ENCODE measurements at regions not wholly inside any gene's neighbourhood (a gene's known extent, or its start where the extent isn't known, plus 50 kb on each side); places are given as distances from the start of the nearest gene placed in this dataset.

DNA sequence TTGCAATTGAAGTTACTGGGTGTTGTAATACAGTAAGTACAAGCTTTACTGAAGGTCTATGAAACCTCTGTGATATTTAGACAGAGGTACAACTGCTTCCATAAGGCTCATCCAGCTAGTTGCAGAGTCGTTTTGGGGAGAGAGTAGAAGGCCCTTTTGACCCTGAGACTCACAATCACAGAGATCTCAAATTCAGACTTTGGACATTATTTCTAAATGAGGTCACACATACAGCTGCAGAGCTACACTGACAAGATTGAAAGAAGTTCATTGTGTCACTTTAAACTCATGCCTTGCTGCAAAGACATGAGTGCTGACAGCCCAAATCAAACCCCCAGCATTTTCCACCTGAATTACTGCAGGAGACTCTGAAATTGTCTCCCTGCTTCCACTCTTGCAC, 205.9 kb upstream of the TMEM161B start:
- TF ChIP-seq EZH2 (IDR thresholded peaks at IDR 0.05; ENCODE audit: borderline replicate concordance, low read depth, low read length, severe bottlenecking) = no peak
- TF ChIP-seq, protein P1, sequence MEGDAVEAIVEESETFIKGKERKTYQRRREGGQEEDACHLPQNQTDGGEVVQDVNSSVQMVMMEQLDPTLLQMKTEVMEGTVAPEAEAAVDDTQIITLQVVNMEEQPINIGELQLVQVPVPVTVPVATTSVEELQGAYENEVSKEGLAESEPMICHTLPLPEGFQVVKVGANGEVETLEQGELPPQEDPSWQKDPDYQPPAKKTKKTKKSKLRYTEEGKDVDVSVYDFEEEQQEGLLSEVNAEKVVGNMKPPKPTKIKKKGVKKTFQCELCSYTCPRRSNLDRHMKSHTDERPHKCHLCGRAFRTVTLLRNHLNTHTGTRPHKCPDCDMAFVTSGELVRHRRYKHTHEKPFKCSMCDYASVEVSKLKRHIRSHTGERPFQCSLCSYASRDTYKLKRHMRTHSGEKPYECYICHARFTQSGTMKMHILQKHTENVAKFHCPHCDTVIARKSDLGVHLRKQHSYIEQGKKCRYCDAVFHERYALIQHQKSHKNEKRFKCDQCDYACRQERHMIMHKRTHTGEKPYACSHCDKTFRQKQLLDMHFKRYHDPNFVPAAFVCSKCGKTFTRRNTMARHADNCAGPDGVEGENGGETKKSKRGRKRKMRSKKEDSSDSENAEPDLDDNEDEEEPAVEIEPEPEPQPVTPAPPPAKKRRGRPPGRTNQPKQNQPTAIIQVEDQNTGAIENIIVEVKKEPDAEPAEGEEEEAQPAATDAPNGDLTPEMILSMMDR (IDR thresholded peaks at IDR 0.05; ENCODE audit: borderline replicate concordance, extremely low read depth, low read length, poor library complexity, severe bottlenecking) = no peak

Data from DND-41 (cell line).